ENCODE measurements at regions not wholly inside any gene's neighbourhood (a gene's known extent, or its start where the extent isn't known, plus 50 kb on each side); places are given as distances from the start of the nearest gene placed in this dataset.

DNA sequence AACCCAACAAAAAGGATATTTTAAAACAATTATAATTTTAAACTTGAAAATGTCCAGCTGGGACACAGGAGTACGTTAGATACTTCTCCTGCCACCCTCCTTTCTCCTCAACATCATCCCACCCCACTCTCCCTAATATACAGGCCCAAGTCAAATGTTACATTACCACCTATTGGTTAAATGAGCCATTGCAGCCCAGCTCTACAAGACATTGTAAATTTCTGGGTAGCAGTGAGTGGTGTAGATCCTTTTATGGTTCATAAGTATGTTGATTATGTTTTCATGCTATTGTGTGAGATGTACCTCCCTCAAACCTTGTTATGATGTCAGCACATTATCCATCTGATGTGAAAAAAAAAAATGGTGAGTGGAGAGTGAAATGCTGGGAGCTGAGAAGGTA, 187.1 kb upstream of the BCOR start:
- TF ChIP-seq, protein P1, sequence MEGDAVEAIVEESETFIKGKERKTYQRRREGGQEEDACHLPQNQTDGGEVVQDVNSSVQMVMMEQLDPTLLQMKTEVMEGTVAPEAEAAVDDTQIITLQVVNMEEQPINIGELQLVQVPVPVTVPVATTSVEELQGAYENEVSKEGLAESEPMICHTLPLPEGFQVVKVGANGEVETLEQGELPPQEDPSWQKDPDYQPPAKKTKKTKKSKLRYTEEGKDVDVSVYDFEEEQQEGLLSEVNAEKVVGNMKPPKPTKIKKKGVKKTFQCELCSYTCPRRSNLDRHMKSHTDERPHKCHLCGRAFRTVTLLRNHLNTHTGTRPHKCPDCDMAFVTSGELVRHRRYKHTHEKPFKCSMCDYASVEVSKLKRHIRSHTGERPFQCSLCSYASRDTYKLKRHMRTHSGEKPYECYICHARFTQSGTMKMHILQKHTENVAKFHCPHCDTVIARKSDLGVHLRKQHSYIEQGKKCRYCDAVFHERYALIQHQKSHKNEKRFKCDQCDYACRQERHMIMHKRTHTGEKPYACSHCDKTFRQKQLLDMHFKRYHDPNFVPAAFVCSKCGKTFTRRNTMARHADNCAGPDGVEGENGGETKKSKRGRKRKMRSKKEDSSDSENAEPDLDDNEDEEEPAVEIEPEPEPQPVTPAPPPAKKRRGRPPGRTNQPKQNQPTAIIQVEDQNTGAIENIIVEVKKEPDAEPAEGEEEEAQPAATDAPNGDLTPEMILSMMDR (conservative IDR thresholded peaks at IDR 0.05): no peak
- no peak overlapping the region for H3K27ac ChIP-seq

DNA sequence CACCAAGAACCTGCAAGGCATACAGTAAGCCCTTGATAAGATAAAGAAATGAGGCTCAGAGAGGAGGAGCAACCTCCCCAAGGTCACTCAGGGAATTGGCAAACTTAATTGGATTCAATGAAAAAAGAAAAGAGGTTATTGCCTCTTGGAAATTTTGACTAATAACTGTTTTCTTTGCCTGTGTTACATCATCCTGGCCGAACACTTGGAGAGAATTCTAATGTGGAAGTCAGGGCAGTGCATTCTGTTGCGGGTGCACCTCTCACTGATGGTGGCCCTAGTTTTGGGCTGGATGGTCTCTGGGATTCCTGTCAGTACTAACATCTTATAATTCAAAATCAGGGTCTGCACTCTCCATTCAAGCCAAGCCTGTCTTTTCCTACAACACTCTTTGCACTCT, 186.2 kb upstream of the BCOR start:
- H3K27ac ChIP-seq: no peak overlapping the region
- TF ChIP-seq, protein P1 (conservative IDR thresholded peaks at IDR 0.05): no peak

DNA sequence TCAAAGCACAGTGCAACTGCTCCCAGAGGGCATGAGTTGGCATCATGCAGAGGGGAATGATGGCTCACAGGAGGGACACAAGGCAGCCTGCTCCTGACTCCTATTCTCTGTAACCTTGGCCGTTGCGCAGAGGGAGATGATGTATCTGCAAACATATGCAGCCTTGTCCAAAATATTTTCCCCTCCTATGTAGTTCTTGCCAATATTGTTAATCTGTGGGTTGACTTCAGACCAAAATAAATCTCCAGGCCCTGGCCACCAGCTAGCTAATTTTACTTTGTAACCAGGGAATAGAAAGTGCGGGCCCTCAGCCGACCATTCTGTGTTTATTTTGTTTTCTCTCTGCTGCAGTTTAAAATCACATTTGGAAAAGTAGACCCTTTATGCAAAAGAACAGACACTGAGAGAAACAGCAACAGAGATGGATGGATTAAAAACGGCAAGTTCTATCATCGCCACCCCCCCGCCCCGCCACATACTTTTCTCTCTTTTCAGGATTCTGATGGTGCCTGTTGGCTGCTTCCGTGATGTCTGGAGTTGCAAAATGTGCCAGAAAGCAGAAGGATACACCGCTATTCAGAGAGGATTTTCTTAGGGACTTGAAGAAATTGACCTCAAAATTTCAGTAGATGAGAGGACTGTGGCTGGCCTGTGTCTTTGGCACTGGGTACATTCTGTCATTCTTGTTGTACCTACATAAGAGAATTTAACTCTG, 185.3 kb upstream of the BCOR start:
- TF ChIP-seq, protein P1 (conservative IDR thresholded peaks at IDR 0.05): no peak
- no peak overlapping the region for H3K27ac ChIP-seq

DNA sequence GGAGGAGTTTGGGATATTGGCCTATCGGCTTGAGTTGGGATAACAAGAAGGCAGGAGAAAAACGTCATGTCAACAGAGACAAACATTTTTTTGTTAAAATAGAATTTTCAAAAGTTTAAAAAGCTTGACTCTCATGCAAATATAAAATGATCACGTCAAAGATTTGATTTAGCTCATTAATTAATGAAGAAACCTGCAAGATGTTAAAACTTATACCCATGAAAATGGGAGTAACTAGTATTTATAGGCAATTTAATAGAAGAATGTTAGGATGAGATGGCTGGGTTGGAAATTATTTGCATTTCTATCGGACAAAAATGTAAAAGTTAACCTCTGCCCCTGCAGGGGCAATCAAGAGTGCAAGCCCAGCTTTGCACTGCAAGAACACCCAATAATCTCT, 184.6 kb upstream of the BCOR start:
- no peak overlapping the region for H3K27ac ChIP-seq
- TF ChIP-seq, protein P1 (conservative IDR thresholded peaks at IDR 0.05): no peak

DNA sequence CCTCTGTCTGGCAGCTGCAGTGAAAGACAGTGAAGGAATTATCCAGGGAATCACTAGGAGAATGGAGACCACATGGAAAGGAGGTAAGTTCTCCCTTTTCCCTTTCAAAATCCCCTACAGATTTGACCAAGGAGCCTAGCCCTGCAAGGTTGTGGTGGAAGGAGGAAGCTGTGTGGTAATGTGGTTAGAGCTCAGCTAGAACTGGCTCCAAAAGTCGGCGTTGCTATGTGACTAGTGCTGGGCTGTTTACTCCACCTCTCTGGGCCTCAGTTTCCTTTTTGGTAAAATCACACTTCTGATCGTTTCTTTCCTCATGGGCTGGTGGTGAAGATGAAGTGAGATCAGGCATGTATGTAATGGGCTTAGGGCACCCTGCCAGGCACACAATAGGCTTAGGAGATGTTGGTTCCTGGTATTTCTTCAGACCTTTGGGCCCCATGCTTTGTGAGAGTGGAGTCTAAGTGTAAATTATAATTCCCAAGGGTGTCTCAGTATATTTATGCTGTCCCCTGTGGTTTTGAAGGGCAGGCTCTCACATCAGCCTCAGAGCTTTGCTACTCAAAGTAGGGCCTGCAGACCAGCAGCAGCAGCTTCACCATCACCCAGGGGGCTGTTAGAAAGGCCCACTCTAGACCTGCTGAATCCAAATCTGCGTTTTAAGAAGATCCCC, 183.7 kb upstream of the BCOR start:
- H3K27ac ChIP-seq: no peak overlapping the region
- TF ChIP-seq, protein P1 (conservative IDR thresholded peaks at IDR 0.05): no peak

DNA sequence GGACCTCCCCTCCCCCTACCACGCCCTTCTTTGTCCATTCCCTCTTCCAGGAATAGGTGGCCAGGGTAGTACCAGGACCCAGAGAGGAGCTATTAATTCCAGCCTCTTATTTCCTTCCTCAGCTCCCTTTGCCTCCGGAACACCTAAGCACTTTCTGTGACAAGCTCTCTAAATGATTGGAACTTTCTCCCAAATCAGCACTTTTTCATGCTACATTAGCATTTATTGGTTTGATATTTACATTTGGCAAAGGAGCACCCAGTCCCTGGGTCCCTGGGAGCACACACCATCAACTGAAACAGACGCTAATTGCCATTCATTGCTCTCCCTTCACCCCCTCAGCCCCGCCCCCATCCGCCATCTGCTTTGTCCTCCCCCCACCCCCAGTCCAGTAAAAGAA, 182.0 kb upstream of the BCOR start:
- TF ChIP-seq, protein P1 (conservative IDR thresholded peaks at IDR 0.05): no peak
- H3K27ac ChIP-seq: no peak overlapping the region

DNA sequence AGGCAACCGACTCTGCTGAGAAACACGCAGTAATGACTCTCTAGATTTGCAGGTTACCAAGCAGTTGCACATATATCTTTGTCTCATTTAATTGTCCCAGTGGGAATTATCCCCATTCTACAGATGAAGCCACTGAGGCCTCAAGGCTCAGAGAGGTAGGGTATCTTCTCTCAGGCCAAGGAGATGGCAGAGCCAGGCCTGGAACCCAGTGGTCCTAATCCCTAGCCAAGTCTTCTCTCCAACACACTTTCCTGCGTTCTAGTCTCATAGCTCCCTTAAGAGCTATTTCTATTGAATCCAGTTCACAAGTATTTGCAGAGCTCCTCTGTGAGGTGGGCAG, 181.3 kb upstream of the BCOR start:
- H3K27ac ChIP-seq: no peak overlapping the region
- TF ChIP-seq, protein P1 (conservative IDR thresholded peaks at IDR 0.05): no peak

Measured in VCaP (cell line).